ENCODE measurements at regions not wholly inside any gene's neighbourhood (a gene's known extent, or its start where the extent isn't known, plus 50 kb on each side); places are given as distances from the start of the nearest gene placed in this dataset.

DNA sequence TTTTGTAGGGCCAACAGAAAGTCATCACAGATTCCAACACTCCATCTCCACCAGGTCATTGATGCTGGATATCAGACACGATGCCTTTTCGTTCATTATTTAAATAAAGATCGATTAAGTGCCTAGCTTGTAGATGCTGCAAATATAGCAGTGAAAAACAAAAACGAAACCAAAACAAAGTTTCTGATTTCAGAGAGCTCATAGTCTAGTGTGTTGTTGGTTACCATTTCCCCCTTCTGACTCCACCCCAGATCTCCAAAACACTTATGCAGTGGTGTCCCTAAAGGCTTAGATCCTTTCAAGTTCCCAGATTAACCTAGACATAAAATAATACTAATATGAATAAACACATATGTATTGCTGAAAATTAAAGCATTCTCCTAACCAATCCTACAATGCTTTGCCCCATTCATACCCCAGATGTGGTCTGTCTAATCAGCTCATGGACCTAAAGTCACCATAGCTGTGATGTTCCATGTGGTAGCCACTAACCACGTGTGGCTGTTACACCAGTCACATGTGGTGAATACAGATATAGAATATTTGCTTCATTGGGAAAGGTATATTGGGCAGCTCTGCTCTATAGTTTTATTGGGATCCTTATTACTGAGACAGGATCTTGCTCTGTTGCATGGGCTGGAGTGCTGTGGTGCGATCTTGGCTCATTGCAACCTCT, 787.2 kb downstream of the TDRD15 start:
- no peak for DNase-seq

DNA sequence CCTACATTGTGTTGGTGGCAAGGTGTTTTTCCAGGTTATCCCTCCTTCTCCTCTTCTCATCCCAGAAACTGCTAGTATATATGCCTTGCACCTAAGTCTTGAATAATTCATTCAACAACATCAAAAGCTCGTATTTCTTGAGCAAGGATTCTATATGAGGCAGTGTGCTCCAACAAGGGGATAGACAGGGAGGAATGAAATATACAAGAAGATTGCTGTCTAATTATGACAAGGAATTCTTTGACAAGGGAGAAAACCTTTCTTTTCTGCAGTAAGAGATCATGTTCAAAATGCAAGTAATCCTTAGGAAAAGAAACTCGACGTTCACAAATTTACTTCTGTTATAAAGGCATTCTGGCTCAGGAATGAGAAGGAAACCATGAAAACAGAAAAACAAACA, 788.6 kb downstream of the TDRD15 start:
- no peak for DNase-seq

DNA sequence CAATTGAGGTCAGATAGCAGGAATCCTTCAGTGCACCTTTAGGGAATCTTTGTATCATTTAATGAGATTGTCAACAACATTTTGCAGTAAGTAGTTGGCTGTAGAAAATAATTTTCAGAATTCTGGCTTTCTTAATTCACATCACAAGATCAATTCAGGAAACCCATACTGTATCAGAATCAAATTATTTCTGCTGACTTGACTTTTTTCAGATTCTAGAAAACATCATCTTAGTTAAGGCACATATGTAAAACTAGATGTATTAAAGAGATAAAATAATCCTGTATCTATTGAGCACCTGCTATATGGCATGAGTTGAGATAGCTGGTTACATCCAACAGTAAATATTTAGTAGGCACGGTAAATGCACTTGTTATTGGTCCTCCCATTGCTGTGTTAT, 791.4 kb downstream of the TDRD15 start:
- no peak for DNase-seq

DNA sequence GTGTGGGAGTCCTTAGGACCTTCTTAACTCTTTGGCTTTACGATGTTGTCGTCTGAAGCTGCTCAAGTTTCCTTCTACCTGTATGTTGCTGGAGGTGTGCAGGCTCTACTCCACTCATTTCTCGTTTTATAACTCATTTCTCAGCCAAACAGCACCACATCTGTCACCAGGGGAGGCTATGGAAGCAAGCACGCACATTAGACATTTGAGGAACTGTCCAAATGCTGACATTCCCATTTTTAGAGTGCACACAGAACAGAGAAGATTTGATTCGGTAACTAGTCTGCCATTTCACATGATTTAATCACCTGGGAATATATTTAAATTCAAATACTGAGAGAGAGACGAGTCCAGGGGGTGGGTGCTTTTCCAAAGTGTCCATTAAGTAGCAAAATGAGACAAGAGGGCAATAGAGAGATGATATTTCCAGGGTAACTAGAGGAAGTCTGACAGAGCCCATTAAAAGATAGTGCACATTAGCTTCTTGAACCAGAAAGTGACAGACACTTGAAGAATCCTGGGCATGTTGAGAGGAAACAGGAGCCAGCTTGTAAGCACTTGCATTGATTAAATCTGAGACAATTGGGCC, 793.3 kb downstream of the TDRD15 start:
- DNase-seq: no peak

DNA sequence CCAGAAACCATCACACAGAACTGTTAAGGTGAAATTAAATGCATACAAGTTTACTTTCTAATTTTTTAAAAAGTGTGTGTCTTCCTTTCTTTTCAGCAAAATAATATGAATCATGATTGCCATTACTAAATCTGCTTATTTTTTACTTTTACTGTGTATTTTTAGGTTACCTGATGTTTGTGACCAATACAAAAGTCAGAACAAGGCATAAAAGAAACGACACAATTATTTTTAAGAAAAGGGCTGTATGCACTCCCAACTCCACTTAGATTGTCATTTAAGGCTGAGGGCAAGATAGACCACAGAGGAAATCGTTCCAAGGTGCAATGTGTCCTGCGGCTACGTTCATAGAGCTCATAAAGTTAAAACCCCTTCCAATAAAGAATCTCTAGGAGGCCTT, 797.0 kb downstream of the TDRD15 start:
- DNase-seq: no peak

DNA sequence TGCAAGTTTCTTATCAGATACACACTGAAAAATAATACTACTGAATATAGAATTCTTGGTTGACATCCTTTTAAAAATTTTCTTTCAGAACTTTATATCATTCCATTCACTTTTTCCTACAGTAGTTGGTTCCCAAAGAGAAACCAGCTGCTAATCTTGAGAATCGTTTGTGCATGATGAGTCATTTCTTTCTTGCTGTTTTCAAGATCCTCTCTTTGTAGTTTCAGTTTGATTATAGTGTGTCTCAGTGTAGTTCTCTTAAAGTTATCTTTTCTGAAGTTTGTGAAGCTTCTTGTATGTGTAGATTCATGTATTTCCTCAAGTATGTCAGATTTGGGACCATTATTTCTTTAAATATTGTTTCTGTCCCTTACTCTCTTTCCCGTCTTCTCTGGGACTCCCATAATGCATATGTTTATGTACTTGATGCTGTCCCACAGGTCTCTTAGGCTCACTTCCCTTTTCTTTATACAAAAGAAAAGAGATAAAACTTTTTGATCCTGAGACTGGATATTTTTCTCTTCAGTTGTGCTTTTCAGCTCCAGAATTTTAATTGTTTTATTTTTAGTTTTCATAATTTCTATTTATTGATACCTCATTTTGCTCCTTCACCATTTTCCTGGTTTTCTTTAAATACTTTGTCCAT, 801.0 kb downstream of the TDRD15 start:
- DNase-seq: no peak

DNA sequence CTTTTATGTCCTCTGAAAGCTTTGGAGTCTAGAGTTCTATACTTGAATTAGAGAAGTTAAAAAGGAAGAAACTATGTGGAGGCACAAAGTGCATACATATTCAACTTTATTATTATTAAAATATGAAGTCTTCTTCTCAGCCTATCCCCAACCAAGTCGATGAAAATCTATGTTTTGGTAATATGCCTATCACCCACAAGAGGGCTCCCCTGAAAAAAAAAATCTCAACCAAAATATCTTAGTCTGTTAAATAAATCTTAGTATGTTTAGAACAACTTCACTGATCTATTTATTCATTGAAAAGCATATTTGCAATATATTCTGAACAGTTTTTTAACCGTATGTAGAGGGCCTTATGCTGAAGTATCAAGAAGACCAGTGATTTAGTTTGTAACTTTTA, 804.5 kb downstream of the TDRD15 start:
- no peak for DNase-seq

DNA sequence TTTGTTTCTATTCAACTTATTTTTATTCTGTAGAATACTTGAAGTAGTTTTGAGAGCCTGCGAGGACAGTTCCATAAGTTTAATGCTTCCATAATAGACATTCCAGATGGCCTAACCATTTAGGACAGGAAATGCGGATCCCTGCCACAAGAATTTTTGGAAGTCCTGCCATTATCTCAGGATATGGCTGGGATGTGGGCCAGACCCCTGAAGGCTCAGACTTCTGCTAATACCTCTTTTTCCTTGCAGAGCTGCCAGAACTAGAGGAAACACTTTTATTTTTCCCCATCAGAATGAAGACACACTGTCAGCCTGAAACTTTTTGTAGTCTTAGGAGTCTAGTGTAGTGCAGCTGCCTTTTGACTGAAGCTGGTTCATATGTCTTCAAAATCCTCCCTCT, 806.5 kb downstream of the TDRD15 start:
- no peak for DNase-seq

DNA sequence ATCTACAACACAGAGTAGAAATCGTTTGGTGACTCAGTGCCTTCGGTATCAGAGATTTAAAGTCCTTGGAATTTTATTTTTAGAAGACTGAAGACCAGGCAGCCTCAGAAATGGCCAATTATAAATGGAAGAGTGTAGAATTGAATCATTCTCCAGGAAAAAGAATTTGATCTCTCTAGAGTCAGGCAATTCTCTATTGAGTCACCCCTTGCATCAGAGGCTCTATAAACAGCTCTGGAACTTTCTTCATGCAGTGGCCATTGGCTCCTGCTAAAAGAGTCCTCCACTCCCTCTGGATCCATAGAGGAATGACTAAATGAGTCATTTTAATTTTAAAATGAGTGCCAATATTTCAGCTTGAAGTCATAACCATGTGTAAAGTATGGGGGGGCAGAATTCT, 816.2 kb downstream of the TDRD15 start:
- no peak for DNase-seq

DNA sequence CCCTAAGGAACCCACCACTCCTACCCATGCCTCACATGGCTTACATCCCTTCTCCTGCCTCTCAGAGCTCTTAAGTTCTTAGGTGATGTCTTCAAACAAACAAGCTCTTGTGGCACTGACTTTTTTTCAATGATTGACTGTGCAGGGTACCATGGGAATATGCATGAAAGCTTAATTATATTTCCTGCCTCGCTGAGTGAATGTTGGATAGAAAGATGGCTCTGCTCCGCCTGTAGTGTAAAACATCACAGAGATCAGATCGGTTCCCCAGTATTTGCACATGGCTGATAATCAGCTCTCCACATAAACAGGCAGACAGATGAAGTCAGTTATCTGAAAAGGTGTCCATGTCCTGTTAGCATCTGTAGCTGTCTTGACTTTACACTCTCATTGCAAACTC, 820.8 kb downstream of the TDRD15 start:
- no peak for DNase-seq

DNA sequence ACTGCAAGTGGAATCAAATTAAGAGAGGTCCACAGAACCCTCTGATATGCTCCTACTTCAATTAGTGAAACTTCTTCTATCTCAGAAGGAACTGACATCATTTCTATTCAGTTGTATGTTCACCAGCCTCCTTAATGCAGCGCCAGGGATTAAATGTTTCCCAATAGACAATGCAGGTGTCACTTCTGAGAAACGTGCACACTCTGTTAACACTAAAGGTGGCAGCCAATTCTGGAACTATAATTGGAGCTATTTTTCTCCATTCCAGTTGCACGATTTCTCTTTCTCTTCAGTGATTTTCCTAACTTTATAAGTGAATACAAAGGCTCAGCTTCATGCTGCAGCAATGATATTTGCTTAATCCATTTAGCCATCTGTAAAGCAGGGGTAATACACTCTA, 821.9 kb downstream of the TDRD15 start:
- DNase-seq: no peak

DNA sequence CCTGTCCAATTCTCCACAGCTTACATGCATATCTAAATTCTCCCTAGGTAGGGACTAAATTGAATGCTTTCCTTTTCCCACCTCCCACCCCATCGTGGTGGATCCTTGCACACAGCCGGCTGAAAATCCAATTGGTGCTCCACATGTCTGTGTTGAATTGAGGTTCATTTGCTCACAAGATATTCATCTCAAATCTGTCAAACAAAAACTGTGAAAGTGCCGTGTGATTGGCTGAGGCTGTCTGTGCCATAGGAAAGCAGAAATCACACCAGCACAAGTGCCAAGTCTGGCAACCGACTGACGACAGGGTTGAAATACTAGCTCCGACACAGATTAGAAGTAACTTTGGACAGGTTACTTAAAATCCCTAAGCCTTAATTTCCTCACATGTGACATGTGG, 823.3 kb downstream of the TDRD15 start:
- DNase-seq: no peak

DNA sequence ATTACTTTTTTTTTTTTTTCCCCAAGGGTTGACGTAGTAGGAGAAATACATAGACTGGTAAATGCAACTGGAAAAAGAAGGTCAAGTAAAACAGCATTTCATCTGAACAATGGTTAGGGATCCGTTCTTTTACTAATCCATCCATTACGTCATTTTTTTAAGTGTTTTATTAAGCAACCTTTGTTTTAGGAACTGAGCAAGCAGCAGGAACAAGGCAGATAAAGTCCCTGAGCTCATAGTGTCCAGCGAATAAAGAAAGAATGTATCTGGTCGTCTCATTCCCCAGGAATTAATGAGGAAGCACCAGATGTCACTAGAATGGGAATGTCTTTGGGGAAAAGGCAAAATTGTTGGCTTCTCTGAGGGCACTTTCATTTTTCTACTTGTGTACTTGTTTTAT, 842.4 kb downstream of the TDRD15 start:
- DNase-seq: no peak

DNA sequence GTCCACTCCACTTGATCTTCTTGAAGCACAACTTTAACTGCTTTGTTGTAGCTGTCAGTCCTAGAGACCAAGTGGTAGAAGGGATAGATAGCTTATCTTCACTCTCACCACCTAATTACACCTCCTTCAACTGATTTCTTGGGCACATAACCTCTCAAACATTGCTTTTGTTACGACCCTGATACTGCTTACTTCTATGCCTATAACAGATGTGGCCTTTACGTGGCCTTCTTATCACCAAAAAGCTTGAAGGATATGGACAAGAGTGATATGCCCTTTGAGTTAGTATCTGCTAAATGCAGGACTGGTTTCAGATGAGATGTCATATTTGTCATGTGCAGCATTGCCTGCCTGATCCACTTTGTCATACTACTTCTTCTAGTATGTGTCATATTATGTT, 847.2 kb downstream of the TDRD15 start:
- no peak for DNase-seq

DNA sequence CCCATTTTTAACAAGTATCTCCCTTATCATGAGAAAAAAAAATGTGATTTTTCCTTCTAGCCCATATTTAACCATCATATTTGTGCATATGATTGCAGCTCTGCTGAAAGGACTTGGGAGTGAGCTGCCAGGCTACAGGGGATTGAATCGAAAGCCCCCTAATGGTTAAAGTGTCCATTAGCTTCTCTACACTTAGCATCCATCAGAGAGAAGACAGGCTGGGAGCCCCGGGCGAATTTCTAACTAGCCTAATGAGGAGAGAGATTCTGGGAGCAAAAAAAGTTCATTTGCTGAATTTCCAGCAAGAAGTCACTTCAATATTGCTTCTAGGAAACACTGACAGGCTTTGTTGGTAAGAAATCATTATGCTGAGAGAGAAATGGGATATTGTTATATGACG, 848.8 kb downstream of the TDRD15 start:
- no peak for DNase-seq

DNA sequence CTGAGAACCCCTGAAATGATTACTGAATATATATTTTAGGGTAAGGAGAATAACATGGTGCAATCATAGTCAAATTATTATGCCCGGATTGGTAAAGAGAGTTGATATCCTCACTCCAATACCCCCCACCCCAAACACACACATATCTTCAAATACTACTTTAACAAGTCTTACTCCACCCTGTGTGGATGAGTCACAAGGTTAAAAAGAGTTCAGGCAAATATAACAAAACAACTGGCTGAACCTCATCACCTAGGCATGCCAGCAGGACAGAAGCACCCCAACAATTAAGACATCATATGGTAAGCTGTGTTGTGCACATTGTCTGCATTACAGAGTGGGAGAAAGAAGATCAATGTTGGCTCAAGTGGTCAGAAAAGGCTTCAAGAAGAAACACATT, 857.4 kb downstream of the TDRD15 start:
- DNase-seq: no peak

DNA sequence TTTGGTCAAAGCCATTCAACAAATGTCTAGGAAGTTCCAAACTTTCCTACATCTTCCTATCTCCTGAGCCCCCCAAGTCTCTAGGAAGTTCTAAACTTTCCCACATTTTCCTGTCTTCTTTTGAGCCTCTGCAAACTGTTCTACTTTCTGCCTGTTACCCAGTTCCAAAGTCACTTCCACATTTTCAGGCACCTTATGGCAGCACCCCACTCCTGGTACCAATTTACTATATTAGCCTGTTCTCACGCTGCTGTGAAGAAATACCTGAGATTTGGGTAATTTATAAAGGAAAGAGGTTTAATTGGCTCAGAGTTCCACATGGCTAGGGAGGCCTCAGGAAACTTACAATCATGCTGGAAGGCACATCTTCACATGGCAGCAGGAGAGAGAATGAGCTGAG, 869.2 kb downstream of the TDRD15 start:
- DNase-seq: no peak

DNA sequence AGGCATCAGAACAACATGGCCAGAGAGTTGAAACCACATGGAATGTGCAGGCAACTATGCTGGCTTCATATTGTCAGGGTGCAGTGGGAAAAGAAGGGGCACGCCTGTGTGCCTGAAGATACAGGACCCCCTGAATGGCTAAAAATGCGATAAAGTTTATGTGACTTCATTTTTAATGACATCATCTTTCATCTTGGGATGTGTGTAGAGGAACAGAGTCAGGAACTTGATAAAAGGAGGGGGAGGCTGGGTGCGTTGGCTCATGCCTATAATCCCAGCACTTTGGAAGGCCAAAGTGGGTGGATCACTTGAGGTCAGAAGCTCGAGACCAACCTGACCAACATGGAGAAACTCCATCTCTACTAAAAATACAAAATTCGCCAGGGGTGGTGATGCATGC, 872.6 kb downstream of the TDRD15 start:
- no peak for DNase-seq

DNA sequence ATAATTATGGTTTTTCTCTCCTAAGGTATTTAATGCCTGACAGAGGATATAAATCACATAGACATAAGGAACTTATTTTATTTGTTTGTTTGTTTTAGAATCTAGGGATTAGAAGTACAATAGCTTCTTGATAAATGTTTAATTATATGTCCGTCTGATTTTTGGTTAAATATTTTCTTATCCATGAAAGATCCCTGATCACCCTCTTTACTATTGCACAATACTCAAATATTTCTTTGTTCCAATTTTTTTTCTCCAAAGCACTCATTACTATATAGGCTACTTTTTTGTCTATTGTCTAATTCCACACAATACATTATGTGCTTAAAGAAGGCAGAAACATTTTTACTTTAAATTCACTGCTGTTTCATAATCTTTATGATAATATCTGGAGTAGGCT, 875.8 kb downstream of the TDRD15 start:
- no peak for DNase-seq

DNA sequence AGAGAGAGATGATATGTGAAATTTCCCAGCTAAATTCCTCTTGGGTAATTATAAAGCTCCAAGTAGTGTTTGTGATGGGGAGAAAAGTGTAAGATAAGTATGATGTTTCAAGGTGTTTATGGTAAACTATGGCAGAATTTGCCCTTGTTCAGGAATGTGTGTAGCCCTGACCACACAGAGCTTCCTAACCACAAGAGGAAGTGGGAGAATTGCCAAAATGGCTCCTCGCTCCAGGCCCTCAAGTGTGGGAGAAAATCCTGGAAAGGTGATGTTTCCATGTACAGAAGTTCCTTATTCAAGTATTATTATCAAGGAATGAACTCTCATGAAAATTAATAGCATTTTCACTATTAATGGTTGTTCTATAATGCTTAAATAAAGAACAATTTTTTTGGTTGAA, 878.3 kb downstream of the TDRD15 start:
- no peak for DNase-seq

DNA sequence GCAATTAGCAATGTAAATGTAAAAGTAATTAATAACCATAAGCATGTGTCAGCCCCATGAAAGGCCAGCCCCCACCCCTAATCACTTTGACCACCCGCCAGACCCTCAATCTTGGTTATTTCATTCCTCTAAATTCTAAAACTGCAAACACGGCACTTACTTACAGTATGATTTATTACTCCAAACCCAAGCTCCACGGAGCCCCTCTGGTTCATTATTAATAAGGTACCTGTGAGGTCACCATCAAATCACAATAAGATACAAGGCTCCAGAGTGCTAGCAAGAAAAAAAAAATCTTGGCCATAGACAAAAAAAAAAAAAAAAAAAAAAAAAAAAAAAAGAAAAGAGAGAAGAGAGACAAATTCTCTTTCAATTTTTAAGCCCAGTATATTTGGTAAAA, 879.5 kb downstream of the TDRD15 start:
- DNase-seq: no peak

DNA sequence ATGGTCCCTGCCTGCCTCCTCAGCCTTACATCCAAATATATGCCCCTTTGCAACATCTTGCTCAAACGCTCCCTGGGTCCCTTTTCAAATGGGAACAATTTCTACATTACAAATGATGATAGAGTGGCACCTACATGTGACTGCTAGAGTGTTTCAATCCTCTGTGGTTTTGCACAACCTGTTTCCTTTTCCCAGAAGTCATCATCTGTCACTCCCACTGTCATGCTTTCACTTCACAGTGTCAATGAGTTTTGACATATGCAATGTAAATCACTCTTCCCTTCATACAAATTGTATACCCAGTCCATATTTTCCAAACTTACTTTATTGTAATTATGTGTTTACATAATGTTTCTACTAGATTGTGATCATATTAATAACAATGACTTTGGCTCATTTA, 887.3 kb downstream of the TDRD15 start:
- DNase-seq: no peak

DNA sequence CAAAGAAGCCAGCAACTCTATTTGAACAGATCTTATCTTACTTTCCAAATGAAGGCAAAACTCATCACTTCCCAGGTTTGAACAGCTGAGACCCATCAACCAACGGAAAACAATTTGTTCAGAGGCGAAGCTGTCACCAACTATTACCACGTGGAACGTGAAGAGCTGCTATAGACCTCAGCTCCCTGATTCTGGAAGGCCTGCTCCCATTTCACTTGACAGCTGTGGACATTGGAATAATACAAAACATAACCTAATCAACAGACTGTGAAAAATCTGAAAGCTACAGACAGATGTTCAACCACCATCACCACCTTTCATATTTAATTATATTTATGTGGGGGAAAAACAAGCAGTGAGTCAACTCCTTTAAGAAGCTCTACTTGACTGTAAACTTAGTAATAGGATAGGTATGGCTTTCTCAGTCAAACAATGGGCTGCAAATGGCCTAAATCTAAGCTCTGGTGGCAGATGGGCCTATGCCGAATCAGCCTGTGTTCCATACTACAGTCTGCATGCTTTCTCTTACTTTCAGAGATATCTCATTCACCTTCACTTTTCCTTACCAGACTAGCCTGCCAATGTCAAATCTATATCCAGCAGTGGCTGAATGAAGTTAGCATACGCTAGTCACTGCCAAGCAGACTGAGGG, 896.4 kb downstream of the TDRD15 start:
- no peak for DNase-seq

DNA sequence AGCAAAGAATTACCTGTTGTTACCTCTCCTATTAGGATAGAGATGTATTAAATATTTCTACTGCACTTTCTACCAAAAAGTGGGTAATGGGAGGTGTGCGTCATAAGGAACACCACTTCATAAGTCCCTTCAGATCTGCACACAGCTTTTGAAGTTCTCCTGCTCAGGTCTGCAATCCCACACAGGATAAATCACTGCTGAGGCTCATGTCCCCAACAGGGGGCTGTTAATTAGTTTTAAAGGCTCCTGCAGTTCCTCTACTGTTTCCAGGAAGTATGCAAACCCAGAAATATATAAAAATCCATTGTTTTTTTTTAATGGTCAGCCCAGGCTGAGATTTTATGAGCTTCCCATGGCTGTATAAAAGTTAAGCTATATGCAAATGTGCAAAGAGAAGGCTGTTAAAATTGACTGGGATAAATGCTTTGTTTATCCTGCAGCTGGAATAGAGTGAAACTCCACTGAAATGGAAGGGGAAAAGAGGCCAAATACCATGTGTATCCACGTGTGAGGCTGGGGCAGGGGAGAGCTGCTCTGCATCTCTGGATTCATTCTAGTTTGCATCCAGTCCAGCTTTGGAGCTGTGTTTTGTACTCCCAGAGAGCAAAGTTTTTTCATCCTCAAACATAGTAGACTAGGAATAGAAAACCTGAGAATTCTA, 903.7 kb downstream of the TDRD15 start:
- DNase-seq: no peak
